ENCODE measurements at regions not wholly inside any gene's neighbourhood (a gene's known extent, or its start where the extent isn't known, plus 50 kb on each side); places are given as distances from the start of the nearest gene placed in this dataset.

- H3K9me1 ChIP-seq (ENCODE audit: insufficient read depth, low read length): peaks cover 14% of the 10 kb centered on the region
- no peak overlapping the region for H3K23ac ChIP-seq (ENCODE audit: low read depth, low read length)
- no peak overlapping the region for H2BK15ac ChIP-seq (ENCODE audit: low read depth, low read length)
- H3K18ac ChIP-seq (ENCODE audit: low read depth, low read length): no peak overlapping the region
- no peak overlapping the region for H2BK20ac ChIP-seq (ENCODE audit: low read depth, low read length)
- CTCF ChIA-PET: no interaction called here
- in situ Hi-C loops (cut with MboI; ENCODE audit: low sequenced_read_pairs): no loop called here
- WGBS, 2 experiments (ENCODE audit: extremely low coverage in 2 of 2, insufficient read length in 1 of 2): 29% methylated on average over 1 of the region's 8 CpGs; no CpG with 5 or more reads in 1 of the 2 experiments
- TF ChIP-seq RAD21 (IDR thresholded peaks at IDR 0.05; ENCODE audit: low read length) (no peak), NFE2L2 (IDR thresholded peaks at IDR 0.05; ENCODE audit: low read depth, low read length) (0 out of 2 replicates have a peak, but pooled peaks have one; percentile 6), RFX5 (IDR thresholded peaks at IDR 0.05; ENCODE audit: low read depth, low read length) (no peak), MAFK (IDR thresholded peaks at IDR 0.05; ENCODE audit: low read depth, low read length) (peak; percentile 80), BHLHE40 (IDR thresholded peaks at IDR 0.05; ENCODE audit: low read depth, low read length) (no peak), CEBPB (IDR thresholded peaks at IDR 0.05; ENCODE audit: low read depth, low read length) (no peak), MXI1 (IDR thresholded peaks at IDR 0.05; ENCODE audit: borderline replicate concordance, low read depth, low read length) (no peak), RCOR1 (IDR thresholded peaks at IDR 0.05; ENCODE audit: insufficient replicate concordance, low read length) (no peak)
- no peak overlapping the region; the same call in 1 of the 2 replicates for H3K14ac ChIP-seq (replicated peaks; ENCODE audit: low read depth, low read length)
- dilution Hi-C loops (cut with HindIII; ENCODE audit: low sequenced_read_pairs, unreplicated experiment): no loop called here
- H2BK5ac ChIP-seq (ENCODE audit: low read depth, low read length, poor library complexity, severe bottlenecking): no peak overlapping the region
- no peak overlapping the region for H3K4ac ChIP-seq (ENCODE audit: low read depth, low read length)
- POLR2A ChIA-PET (ENCODE audit: unreplicated experiment): no interaction called here
- DNase-seq (no peak), ATAC-seq (ENCODE audit: low read depth) (no peak)
- H2BK120ac ChIP-seq (ENCODE audit: low read depth, low read length): no peak overlapping the region
- no peaks in the 10 kb centered on the region for H3K9me3 ChIP-seq (ENCODE audit: control insufficient read depth, insufficient read depth, low read length)
- no peaks in the 10 kb centered on the region for H4K20me1 ChIP-seq (ENCODE audit: insufficient read depth, low read length)
- H3K9ac ChIP-seq (ENCODE audit: low read depth, low read length): no peak overlapping the region
- H3K79me1 ChIP-seq (ENCODE audit: low read depth in 1 of 2, low read length in 2 of 2): no peaks in the 10 kb centered on the region
- no peaks in the 10 kb centered on the region for H3K36me3 ChIP-seq (ENCODE audit: control insufficient read depth, insufficient read depth, low read length)
- no peak overlapping the region for H2AK9ac ChIP-seq (replicated peaks; ENCODE audit: low read depth, low read length, poor library complexity)
- no TSS peak for BruUV-seq (replicated peaks)
- H3K27me3 ChIP-seq (ENCODE audit: control insufficient read depth, insufficient read depth, low read length): peaks cover 10% of the 10 kb centered on the region
- no peak overlapping the region for H3K27ac ChIP-seq (ENCODE audit: insufficient read depth, low read length)
- H3K4me1 ChIP-seq (ENCODE audit: control insufficient read depth, insufficient read depth, low read length): peaks cover 9% of the 10 kb centered on the region
- H4K5ac ChIP-seq (ENCODE audit: low read depth, low read length): no peak overlapping the region
- H3K4me3 ChIP-seq (ENCODE audit: insufficient read depth, low read depth, low read length): no peak overlapping the region
- H4K8ac ChIP-seq (ENCODE audit: low read depth in 2 of 2, low read length in 2 of 2): no peak overlapping the region
- intact Hi-C loops (cut with micrococcal nuclease): loop anchor here (10.0 kb wide), 1 partner anchor 232 kb away; no protein-coding TSS in a partner anchor
- H2AFZ ChIP-seq (replicated peaks; ENCODE audit: low read length, poor library complexity): no peak overlapping the region
- H3K56ac ChIP-seq (ENCODE audit: extremely low read depth, insufficient read depth, low read length): no peak overlapping the region
- no peak overlapping the region for H2AK5ac ChIP-seq (ENCODE audit: low read depth, low read length)
- no peak overlapping the region for H4K91ac ChIP-seq (ENCODE audit: insufficient read depth, low read depth, low read length)
- no peak overlapping the region for H3K4me2 ChIP-seq (ENCODE audit: low read depth, low read length)
Observed at GRCh38 chr13:109626386-109627171, 159.8 kb downstream of the IRS2 start.

Measured in IMR-90 (cell line).